ENCODE measurements at regions not wholly inside any gene's neighbourhood (a gene's known extent, or its start where the extent isn't known, plus 50 kb on each side); places are given as distances from the start of the nearest gene placed in this dataset.
"Not testable (repeated sequence)": the region's sequence is repeated elsewhere in the genome, so short reads cannot be mapped to it uniquely, and the experiment has no call there.

DNA sequence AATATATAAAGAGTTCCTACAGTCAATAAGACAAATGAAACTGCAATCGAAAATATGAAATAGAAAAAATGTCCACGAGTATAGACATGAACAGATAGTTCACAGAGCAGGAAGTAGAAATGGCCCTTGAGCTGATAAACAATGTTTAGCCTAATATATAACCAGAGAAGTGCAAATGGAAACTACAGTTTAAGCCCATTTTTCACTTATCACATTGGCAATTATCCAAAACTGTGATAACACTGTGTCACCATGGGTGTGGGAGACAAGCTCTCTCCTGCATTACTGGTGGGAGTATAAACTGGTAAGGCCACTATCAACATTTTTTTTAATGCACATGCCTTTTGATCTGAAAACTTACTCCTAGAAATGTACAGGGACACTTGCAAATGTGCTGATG is 112.4 kb downstream of the TNFRSF13B start:
- TF ChIP-seq, protein P1, sequence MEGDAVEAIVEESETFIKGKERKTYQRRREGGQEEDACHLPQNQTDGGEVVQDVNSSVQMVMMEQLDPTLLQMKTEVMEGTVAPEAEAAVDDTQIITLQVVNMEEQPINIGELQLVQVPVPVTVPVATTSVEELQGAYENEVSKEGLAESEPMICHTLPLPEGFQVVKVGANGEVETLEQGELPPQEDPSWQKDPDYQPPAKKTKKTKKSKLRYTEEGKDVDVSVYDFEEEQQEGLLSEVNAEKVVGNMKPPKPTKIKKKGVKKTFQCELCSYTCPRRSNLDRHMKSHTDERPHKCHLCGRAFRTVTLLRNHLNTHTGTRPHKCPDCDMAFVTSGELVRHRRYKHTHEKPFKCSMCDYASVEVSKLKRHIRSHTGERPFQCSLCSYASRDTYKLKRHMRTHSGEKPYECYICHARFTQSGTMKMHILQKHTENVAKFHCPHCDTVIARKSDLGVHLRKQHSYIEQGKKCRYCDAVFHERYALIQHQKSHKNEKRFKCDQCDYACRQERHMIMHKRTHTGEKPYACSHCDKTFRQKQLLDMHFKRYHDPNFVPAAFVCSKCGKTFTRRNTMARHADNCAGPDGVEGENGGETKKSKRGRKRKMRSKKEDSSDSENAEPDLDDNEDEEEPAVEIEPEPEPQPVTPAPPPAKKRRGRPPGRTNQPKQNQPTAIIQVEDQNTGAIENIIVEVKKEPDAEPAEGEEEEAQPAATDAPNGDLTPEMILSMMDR (IDR thresholded peaks at IDR 0.05), result not testable (repeated sequence)
- TF ChIP-seq, protein P2, sequence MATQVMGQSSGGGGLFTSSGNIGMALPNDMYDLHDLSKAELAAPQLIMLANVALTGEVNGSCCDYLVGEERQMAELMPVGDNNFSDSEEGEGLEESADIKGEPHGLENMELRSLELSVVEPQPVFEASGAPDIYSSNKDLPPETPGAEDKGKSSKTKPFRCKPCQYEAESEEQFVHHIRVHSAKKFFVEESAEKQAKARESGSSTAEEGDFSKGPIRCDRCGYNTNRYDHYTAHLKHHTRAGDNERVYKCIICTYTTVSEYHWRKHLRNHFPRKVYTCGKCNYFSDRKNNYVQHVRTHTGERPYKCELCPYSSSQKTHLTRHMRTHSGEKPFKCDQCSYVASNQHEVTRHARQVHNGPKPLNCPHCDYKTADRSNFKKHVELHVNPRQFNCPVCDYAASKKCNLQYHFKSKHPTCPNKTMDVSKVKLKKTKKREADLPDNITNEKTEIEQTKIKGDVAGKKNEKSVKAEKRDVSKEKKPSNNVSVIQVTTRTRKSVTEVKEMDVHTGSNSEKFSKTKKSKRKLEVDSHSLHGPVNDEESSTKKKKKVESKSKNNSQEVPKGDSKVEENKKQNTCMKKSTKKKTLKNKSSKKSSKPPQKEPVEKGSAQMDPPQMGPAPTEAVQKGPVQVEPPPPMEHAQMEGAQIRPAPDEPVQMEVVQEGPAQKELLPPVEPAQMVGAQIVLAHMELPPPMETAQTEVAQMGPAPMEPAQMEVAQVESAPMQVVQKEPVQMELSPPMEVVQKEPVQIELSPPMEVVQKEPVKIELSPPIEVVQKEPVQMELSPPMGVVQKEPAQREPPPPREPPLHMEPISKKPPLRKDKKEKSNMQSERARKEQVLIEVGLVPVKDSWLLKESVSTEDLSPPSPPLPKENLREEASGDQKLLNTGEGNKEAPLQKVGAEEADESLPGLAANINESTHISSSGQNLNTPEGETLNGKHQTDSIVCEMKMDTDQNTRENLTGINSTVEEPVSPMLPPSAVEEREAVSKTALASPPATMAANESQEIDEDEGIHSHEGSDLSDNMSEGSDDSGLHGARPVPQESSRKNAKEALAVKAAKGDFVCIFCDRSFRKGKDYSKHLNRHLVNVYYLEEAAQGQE (IDR thresholded peaks at IDR 0.05; ENCODE audit: insufficient read depth in 1 of 2, low read depth in 2 of 2, low read length in 1 of 2), result not testable (repeated sequence)
